ENCODE measurements at regions not wholly inside any gene's neighbourhood (a gene's known extent, or its start where the extent isn't known, plus 50 kb on each side); places are given as distances from the start of the nearest gene placed in this dataset.

DNA sequence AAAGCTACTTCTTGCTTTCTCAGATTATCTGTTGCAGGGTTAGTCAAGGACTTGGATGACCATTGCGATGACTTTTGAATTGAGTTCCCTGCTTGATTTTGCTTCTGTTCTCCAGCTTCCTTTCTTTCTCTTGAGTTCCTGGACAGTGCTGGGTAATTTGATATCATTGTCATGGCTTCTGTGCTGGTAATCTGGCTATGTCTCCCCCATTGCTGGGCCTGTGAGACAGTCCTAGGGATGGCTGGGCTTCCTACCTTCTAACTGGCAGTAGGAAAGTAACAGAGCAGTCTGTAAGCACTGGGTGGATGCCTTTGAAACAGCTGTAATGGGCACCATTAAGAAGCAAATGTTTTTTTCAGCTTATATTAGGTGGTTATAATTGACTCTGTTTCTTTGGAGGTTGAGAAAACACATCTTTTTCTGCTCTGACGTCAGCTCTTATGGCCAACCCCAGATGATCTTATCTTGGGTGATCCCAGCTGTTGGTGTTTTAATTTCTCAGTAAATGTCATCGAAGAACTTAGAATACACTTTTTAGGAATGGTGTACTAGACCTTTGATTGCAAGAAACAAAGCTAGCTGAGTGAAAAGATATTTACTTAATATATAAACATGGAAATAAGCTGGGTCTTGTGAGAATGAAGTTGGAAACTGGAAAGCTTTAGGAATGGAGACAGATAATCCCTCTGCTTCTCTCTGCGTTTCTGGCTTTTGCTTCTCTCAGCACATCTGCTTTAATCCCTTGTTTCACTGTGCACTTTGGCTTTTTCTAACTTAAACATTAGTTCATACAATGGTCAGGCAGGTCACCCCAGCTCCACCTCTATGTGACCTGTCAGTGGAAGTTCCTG is 195.0 kb upstream of the MAN1A1 start:
- no peak overlapping the region for H3K4me3 ChIP-seq (ENCODE audit: low read depth, low read length)
- TF ChIP-seq, protein P1, sequence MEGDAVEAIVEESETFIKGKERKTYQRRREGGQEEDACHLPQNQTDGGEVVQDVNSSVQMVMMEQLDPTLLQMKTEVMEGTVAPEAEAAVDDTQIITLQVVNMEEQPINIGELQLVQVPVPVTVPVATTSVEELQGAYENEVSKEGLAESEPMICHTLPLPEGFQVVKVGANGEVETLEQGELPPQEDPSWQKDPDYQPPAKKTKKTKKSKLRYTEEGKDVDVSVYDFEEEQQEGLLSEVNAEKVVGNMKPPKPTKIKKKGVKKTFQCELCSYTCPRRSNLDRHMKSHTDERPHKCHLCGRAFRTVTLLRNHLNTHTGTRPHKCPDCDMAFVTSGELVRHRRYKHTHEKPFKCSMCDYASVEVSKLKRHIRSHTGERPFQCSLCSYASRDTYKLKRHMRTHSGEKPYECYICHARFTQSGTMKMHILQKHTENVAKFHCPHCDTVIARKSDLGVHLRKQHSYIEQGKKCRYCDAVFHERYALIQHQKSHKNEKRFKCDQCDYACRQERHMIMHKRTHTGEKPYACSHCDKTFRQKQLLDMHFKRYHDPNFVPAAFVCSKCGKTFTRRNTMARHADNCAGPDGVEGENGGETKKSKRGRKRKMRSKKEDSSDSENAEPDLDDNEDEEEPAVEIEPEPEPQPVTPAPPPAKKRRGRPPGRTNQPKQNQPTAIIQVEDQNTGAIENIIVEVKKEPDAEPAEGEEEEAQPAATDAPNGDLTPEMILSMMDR (IDR thresholded peaks at IDR 0.05; ENCODE audit: insufficient read depth, low read length), result no peak
- DNase-seq (ENCODE audit: low read depth), result peak; percentile 2

DNA sequence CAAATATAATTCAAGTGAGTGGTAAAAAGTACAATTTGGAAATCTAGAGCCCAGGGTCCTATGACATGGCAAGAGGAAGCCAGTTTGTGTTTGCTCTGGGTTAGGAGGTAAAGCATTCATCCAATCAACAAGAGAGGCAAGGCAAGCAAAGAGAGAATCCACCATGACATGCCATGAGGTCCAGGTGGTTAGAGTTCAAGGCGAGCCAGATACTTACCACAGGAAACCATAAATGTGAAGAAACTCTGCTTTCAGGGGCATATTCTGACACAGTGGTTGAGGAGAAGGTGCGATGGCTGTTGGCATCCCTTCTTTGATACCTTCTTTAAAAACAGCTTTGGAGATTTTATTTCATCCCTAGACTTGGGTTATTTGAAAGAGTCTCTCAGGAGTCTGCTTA is 193.8 kb upstream of the MAN1A1 start:
- H3K4me3 ChIP-seq (ENCODE audit: low read depth, low read length), result no peak overlapping the region
- no peak for DNase-seq (ENCODE audit: low read depth)
- TF ChIP-seq, protein P1 (IDR thresholded peaks at IDR 0.05; ENCODE audit: insufficient read depth, low read length), result no peak

DNA sequence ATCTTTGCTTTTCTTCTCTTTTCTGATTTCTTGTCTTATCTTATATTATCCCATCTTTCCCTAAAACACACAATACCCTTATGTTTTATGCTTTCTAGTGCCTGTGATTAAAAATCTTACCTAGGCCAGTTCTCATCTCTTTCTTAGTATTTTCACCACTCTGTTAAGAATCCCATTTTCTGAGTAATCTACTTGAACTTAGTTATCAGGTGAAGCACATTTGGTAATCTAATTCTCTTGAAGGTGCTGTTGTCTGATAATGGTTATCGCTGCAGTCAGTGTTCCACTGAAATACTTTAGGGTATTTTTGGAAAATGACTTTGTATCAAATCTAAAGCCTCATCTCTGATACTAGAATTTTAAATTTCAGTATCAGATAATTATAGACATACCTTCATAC is 192.5 kb upstream of the MAN1A1 start:
- TF ChIP-seq, protein P1 (IDR thresholded peaks at IDR 0.05; ENCODE audit: insufficient read depth, low read length), result no peak
- no peak for DNase-seq (ENCODE audit: low read depth)
- H3K4me3 ChIP-seq (ENCODE audit: low read depth, low read length), result no peak overlapping the region

DNA sequence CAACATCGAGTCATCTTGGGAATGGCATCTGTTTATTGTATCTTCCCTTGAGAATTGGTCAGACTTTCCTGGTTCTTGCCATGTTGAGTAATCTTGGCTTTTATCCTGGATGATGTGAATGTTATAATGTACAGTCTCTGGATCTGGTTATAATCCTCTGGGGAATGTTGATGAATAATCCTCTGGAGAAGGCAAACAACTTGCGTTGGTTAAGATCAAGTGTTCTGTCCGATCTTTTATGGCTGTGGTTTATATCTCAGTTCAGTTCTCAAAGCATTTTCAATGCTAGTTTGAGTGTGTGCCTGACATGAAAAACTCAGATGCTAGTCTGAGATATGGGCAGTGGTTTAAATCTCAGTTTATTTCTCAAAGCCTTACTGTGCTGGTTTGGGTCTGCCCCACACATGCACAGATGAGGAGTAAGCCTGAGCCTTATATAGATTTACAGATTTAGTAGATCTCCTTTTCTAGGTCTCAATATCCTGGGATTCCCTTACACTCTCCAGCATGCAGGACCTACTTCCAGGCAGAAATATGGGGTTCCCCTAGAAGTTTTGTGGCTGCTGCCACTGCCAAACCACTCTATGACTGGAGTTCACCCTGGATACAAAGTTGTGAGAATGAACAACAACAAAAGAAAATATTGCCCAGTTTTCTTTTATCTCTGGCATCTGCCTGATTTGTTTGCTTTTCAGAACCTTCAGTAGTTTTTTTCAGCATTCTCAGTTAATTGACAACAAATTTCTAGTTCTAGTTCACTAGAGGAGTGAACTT is 191.8 kb upstream of the MAN1A1 start:
- TF ChIP-seq, protein P1 (IDR thresholded peaks at IDR 0.05; ENCODE audit: insufficient read depth, low read length), result no peak
- peak; percentile 100 for DNase-seq (ENCODE audit: low read depth)
- no peak overlapping the region for H3K4me3 ChIP-seq (ENCODE audit: low read depth, low read length)

DNA sequence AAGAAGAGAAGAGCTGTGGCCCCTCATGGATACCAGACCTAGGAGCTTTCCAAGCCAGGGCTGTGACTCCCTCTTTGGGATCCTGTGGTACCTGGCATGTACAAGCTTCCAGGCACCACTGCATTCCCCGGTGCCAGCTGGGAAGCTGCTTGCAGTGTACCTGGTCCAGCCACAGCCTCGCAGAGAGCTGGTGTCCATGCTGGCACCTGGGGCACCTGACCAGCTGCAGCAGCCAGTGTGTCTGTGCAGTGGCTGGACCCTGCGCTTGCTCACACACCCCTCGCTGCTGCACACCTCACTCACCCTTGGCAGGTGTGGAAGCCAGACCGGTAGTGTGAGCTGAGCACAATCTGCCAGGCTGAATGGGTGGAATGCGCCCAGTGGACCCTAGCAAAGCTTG is 190.9 kb upstream of the MAN1A1 start:
- no peak overlapping the region for H3K4me3 ChIP-seq (ENCODE audit: low read depth, low read length)
- TF ChIP-seq, protein P1 (IDR thresholded peaks at IDR 0.05; ENCODE audit: insufficient read depth, low read length), result no peak
- no peak for DNase-seq (ENCODE audit: low read depth)

DNA sequence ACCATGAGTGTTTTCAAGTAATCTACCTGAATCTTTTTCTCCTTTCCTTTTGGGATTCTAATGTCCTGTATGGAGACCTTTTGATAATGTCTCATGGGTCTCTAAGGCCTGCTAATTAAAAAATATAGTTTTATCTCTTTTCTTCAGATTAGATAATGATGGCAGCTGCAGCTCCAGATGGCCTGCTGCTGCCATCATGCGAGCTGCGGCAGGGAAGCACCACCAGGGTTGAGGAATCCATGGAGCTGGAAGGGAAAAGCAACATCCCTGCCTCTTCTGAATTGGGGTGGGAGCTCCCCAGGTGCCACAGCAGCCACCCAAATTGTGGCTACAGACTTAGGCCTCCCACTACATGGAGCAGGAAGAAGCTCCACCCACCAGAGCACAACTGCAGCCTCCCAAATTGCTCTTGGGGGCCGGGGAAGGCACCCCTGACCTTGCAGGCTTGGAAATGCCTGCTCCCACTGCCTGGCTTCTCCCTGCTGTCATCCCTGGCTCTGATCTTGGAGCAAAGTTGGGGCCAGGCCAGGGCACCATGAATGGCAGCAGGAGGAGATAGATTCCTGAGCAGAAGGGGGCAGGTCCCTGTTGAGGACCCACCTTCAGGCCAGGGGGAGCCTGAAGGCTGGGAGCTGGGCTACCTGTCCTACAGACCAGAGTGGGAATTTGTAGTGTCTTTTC is 189.6 kb upstream of the MAN1A1 start:
- H3K4me3 ChIP-seq (ENCODE audit: low read depth, low read length), result no peak overlapping the region
- DNase-seq (ENCODE audit: low read depth), result no peak
- TF ChIP-seq, protein P1 (IDR thresholded peaks at IDR 0.05; ENCODE audit: insufficient read depth, low read length), result no peak

Data from fibroblast of the aortic adventitia (primary cell).